ENCODE measurements at regions not wholly inside any gene's neighbourhood (a gene's known extent, or its start where the extent isn't known, plus 50 kb on each side); places are given as distances from the start of the nearest gene placed in this dataset.

DNA sequence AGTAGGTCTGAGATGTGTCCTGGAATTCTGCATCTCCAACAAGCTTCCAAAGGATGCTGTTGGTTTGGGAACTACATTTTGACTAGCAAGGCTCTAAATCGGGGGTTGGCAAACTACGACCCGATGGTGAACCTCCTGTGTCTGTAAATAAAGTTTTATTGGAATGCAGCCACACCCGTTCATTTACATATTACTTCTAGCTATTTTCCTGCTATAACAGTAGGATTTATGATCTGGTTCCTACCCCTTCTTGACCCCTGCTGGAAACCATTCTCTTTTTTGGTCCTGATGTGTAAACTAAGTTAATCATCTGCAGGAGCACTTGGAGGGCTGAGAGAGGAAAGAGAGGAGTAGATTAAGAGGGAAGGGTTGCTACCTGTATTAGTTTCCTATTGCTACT is 454.5 kb downstream of the RASEF start:
- TF ChIP-seq, protein P1, sequence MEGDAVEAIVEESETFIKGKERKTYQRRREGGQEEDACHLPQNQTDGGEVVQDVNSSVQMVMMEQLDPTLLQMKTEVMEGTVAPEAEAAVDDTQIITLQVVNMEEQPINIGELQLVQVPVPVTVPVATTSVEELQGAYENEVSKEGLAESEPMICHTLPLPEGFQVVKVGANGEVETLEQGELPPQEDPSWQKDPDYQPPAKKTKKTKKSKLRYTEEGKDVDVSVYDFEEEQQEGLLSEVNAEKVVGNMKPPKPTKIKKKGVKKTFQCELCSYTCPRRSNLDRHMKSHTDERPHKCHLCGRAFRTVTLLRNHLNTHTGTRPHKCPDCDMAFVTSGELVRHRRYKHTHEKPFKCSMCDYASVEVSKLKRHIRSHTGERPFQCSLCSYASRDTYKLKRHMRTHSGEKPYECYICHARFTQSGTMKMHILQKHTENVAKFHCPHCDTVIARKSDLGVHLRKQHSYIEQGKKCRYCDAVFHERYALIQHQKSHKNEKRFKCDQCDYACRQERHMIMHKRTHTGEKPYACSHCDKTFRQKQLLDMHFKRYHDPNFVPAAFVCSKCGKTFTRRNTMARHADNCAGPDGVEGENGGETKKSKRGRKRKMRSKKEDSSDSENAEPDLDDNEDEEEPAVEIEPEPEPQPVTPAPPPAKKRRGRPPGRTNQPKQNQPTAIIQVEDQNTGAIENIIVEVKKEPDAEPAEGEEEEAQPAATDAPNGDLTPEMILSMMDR (conservative IDR thresholded peaks at IDR 0.05 in 1 of 2, IDR thresholded peaks at IDR 0.05 in 1 of 2; ENCODE audit: low read depth in 1 of 2, low read length in 2 of 2): no peak
- TF ChIP-seq EZH2 (IDR thresholded peaks at IDR 0.05; ENCODE audit: low read length, missing control alignments): no peak
